NB4 (cell line): ENCODE measurements at regions not wholly inside any gene's neighbourhood (a gene's known extent, or its start where the extent isn't known, plus 50 kb on each side); places are given as distances from the start of the nearest gene placed in this dataset.

Experiments
- DNase-seq: peaks from one replicate; pipeline ENCODE4 v3.0.0; 2010; ENCODE audit warnings: low read depth
- H3K4me3 ChIP-seq: one replicate; pipeline ENCODE4 v1.5.1; 2011; ENCODE audit warnings: mild to moderate bottlenecking, low read depth, low read length, moderate library complexity
- MYC ChIP-seq: IDR thresholded peaks from 2 replicates; pipeline ENCODE4 v1.6.1; 2011; ENCODE audit warnings: low read depth, low read length
- POLR2A ChIP-seq: IDR thresholded peaks from 2 replicates; pipeline ENCODE4 v1.6.1; 2011; ENCODE audit warnings: mild to moderate bottlenecking; ENCODE audit not compliant: insufficient read length; ENCODE audit errors: extremely low read depth
- TF ChIP-seq, protein P1 (sequence below): IDR thresholded peaks from one replicate; pipeline ENCODE4 v1.5.1; 2012; ENCODE audit warnings: low read depth, low read length
- TF ChIP-seq, protein P2 (sequence below): IDR thresholded peaks from 2 replicates; pipeline ENCODE4 v1.6.1; 2011; ENCODE audit warnings: low read depth, low read length

DNA sequence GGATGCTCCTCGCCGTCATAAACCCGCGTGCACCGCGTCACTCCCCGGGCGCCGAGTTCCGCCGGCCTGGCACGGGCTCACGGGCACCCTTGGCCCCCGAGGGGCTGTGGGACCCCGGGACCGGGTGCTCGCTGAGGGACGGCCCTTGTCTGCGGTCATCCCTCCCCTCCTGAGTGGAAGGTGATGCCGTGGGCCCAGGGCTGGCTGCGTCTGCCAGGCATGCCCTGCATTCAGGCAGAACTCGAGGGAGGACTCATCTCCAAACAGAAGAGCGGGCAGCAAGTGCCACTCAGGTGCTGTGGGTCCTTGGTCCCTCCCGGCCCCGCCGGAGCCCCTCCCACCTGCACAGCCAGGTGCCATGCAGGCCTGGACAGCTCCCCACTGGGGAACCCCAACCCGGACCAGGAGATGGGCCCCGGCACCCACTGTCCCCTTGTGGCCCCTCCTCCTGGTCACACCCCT, 61.3 kb downstream of the UNCX start:
- no peak overlapping the region for H3K4me3 ChIP-seq
- no peak for DNase-seq
- TF ChIP-seq MYC (no peak), POLR2A (no peak)

DNA sequence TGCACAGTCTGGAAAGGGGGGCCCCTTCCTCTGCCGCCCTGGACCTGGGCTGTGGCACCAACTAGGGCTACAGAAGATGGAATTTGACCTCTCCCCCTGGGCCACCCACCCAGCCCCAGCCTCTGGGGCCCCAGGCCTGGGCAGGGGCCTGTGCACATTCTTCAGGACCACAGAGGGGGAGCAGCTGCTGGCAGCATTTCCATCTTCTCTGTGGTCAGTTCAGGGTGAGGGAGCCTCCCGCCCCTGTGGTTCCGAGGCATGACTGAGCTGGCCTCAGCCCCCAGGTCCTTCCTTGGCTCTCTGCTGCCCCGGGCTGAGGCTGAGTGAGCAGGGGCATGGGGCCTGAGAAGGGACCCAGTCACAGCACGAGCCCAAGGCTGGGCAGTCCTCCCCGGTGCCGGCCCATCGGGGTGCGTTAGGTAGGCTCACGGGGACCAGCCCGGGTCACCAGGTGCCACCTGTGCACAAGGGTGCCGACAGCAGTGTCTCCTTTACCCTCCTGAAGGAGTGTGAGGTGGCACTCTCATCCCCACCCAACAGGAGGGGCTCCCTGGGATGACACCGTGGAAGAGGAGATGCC, 63.2 kb downstream of the UNCX start:
- H3K4me3 ChIP-seq, result no peak overlapping the region
- TF ChIP-seq POLR2A, result no peak
- TF ChIP-seq, protein P1, sequence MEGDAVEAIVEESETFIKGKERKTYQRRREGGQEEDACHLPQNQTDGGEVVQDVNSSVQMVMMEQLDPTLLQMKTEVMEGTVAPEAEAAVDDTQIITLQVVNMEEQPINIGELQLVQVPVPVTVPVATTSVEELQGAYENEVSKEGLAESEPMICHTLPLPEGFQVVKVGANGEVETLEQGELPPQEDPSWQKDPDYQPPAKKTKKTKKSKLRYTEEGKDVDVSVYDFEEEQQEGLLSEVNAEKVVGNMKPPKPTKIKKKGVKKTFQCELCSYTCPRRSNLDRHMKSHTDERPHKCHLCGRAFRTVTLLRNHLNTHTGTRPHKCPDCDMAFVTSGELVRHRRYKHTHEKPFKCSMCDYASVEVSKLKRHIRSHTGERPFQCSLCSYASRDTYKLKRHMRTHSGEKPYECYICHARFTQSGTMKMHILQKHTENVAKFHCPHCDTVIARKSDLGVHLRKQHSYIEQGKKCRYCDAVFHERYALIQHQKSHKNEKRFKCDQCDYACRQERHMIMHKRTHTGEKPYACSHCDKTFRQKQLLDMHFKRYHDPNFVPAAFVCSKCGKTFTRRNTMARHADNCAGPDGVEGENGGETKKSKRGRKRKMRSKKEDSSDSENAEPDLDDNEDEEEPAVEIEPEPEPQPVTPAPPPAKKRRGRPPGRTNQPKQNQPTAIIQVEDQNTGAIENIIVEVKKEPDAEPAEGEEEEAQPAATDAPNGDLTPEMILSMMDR, result no peak
- TF ChIP-seq MYC, result no peak
- TF ChIP-seq, protein P2, sequence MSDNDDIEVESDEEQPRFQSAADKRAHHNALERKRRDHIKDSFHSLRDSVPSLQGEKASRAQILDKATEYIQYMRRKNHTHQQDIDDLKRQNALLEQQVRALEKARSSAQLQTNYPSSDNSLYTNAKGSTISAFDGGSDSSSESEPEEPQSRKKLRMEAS, result no peak
- DNase-seq, result no peak

DNA sequence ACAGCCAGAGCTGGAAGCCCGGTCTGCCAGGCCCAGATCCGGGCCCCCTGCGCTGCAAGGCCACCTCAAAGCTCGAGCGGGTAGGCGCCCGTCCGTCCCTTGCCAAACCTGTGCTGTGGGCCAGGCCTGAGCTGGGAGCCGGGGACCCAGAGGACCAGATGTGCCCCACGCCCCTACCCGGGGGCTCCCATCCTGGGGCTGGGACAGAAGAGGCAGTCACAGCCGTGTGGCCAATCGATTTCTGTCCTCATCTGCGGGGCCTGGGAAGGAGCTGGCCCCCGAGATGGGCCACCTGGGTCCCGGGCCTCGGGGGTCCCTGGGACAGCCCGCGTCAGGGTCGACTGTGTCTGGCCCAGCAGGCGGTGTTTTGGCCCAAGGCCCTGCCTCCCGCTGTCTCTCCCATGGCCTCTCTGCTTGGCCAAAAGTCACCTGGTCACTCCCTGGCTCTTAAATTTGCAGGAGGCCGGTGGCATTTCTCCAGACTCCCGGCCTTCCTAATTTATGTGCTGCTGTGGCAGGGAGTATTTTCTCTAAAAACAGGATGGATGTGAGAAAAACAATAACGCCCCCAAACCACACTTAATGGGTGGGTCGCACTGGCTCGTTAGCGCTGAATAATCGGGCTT, 63.8 kb downstream of the UNCX start:
- no peak overlapping the region for H3K4me3 ChIP-seq
- TF ChIP-seq MYC (no peak), POLR2A (no peak)
- TF ChIP-seq, protein P1, result no peak
- TF ChIP-seq, protein P2, result no peak

DNA sequence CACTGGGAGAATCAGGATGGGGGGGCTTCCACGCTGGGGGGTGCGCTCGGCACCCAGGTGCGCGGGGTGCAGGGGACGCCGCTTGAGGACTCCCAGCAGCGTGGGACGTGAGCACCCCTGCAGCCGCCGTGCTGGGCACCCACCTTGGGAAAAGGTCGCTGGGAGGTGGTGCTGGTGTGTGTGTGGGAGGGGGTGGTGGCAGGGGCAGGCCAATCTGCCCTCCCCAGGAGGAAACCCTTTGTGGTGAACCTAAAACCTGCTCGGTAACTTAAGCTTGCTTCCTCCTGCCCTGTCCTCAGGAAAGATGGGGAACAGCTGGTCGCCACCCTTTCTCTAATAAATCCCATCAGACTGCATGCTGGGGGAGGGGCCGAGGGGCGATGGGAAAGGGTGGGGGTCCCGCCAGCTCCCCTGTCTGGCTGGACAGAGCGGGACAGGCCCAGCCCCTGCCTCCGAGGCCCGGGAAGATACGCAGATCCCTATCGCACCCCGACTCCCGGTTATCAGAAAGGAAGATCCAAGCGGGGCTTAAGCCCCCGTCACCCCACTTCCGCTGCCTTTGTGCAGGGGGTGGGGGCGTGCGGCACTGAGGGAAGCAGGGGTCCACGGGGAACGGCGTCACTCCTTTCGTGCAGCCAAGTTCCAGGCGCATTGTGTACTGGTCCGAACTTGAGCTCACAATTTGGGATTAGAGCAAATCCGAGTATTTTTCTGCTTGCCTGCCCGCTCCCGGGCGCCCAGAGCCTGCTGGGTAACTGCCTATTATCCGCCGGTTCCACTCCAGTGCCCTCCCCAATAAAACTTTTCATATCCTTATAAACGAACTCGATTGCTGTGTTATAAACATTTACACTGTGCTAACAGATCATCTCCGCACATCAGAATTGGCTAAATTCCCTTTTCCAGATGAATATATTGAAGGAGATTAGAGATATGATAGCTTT, 64.6 kb downstream of the UNCX start:
- TF ChIP-seq, protein P2, result no peak
- TF ChIP-seq MYC (no peak), POLR2A (no peak)
- TF ChIP-seq, protein P1, result no peak
- H3K4me3 ChIP-seq, result no peak overlapping the region

More for the DNA sequence above, 63.8 kb downstream of the UNCX start:
- no peak for DNase-seq

DNA sequence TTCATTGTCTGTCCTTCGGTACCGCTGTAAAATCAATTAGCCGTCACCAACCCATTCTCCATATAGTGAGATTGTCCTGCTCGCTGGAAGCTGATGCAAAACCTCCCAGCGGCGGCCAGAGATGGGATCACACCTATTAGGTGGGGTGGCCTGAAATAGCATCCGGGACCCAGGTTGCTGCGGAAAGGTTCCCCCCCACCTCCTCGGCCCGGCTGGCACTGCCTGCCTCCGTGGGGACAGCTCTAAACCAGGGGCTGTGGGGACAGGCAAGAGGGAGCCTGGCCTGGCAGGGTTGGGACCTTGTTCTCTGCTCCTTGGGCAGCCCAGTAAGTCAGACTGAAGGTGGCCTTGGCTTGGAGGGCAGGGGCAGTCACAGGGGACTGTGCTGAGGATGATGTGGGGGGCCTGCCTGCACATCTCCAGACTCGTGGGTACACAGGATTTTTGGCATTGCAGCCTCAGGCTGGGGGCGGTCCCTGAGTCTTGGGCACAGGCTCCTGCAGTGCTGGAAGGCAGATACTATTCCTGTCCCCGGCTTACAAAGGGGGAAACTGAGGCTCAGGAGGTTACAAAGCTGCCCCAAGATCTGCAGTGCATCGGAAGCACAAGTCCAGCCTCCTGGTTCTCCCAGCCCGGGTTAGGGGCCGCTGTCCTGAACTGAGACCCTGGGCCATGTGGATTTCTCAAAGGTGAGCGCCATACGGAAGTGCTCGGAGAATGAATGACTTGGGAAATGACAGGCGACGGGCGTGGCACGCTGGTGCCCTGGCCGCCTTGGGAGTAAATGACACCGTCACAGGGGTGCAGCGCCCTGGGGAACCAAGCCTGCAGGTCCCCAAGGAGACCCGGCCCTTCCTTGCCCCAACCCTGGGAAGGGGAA, 65.6 kb downstream of the UNCX start:
- DNase-seq, result no peak

More for the DNA sequence above, 64.6 kb downstream of the UNCX start:
- DNase-seq, result no peak

More for the DNA sequence above, 65.6 kb downstream of the UNCX start:
- no peak for TF ChIP-seq MYC
- TF ChIP-seq, protein P2, result no peak
- TF ChIP-seq POLR2A, result no peak
- TF ChIP-seq, protein P1, result no peak
- no peak overlapping the region for H3K4me3 ChIP-seq
